Activated B cell treated with CpG ODN at 0.5 μM for 24 hours (primary cell): ENCODE measurements at regions not wholly inside any gene's neighbourhood (a gene's known extent, or its start where the extent isn't known, plus 50 kb on each side); places are given as distances from the start of the nearest gene placed in this dataset.
"Not testable (repeated sequence)": the region's sequence is repeated elsewhere in the genome, so short reads cannot be mapped to it uniquely, and the experiment has no call there.

Source experiments
- ATAC-seq: fragments of 200-7000 bp; cut with Tn5 transposase; one replicate; pipeline ENCODE4 v1.10.0; 2021; ENCODE audit warnings: low read depth, mild to moderate bottlenecking, moderate library complexity
- CTCF ChIA-PET: fragments of 350-600 bp; sonication (Branson Sonifier 250); formaldehyde crosslinking; loops from one replicate; lab custom pipeline; 2021; ENCODE audit warnings: antibody characterized with exemption; lab: Charles Lee
- POLR2A ChIA-PET: fragments of 350-600 bp; sonication (Branson Sonifier 250); formaldehyde crosslinking; loops from one replicate; lab custom pipeline; 2021; ENCODE audit warnings: antibody characterized with exemption; lab: Charles Lee
- DNase-seq: peaks from one replicate; pipeline ENCODE4 v3.0.0; 2022
- H3K27ac Mint-ChIP-seq: one replicate; pipeline ENCODE4 v1.8.0; 2020; ENCODE audit warnings: mixed read lengths
- H3K27me3 Mint-ChIP-seq: one replicate; pipeline ENCODE4 v1.8.0; 2021; ENCODE audit warnings: mixed read lengths
- H3K36me3 Mint-ChIP-seq: one replicate; pipeline ENCODE4 v1.8.0; 2021; ENCODE audit warnings: low read depth, mixed read lengths
- H3K4me1 Mint-ChIP-seq: one replicate; pipeline ENCODE4 v1.8.0; 2021; ENCODE audit warnings: mixed read lengths
- H3K4me3 Mint-ChIP-seq: one replicate; pipeline ENCODE4 v1.8.0; 2020; ENCODE audit warnings: mild to moderate bottlenecking, mixed read lengths
- H3K9me3 Mint-ChIP-seq: one replicate; pipeline ENCODE4 v1.8.0; 2020; ENCODE audit warnings: mixed read lengths
- intact Hi-C: fragments of 100-400 bp; cut with micrococcal nuclease; formaldehyde crosslinking; loops from one replicate; pipeline ENCODE4 v1.15.1; 2024
- TF ChIP-seq, protein P1 (sequence below): fragments of 200-600 bp; IDR thresholded peaks from one replicate; pipeline ENCODE4 v1.8.0; 2022; ENCODE audit warnings: antibody characterized with exemption, mild to moderate bottlenecking

DNA sequence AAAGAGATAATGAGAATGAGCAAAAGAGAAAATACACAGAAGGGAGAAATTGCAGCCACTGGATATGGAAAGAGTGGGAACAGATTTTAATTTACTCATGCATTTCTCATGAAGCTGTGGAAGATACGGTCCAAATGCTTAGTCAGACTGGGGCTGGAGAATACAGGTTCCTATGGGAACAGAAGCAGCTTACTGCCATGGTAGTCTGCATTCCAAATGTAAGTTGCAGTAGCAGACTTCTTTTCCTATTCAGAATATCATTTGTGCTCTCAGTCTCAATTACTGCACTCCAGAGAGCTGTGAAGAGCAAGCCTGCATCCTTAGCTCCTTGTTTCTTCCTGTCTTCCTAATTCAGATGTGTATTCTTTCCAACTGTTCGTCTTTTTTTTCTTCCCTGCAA lies 190.8 kb upstream of the TMEM196 start:
- DNase-seq, result no peak
- ATAC-seq, result no peak
- POLR2A ChIA-PET, result no interaction called here
- H3K27ac Mint-ChIP-seq, result no peak overlapping the region
- no peaks in the 10 kb centered on the region for H3K27me3 Mint-ChIP-seq
- TF ChIP-seq, protein P1, sequence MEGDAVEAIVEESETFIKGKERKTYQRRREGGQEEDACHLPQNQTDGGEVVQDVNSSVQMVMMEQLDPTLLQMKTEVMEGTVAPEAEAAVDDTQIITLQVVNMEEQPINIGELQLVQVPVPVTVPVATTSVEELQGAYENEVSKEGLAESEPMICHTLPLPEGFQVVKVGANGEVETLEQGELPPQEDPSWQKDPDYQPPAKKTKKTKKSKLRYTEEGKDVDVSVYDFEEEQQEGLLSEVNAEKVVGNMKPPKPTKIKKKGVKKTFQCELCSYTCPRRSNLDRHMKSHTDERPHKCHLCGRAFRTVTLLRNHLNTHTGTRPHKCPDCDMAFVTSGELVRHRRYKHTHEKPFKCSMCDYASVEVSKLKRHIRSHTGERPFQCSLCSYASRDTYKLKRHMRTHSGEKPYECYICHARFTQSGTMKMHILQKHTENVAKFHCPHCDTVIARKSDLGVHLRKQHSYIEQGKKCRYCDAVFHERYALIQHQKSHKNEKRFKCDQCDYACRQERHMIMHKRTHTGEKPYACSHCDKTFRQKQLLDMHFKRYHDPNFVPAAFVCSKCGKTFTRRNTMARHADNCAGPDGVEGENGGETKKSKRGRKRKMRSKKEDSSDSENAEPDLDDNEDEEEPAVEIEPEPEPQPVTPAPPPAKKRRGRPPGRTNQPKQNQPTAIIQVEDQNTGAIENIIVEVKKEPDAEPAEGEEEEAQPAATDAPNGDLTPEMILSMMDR, result no peak
- H3K4me3 Mint-ChIP-seq, result no peak overlapping the region
- CTCF ChIA-PET, result interaction anchor here (0.5 kb wide), 1 partner anchor 212 kb away, joined by 3 read pairs; no protein-coding TSS in a partner anchor
- intact Hi-C loops, result no loop called here
- H3K36me3 Mint-ChIP-seq, result no peaks in the 10 kb centered on the region
- no peaks in the 10 kb centered on the region for H3K4me1 Mint-ChIP-seq
- H3K9me3 Mint-ChIP-seq, result no peaks in the 10 kb centered on the region

DNA sequence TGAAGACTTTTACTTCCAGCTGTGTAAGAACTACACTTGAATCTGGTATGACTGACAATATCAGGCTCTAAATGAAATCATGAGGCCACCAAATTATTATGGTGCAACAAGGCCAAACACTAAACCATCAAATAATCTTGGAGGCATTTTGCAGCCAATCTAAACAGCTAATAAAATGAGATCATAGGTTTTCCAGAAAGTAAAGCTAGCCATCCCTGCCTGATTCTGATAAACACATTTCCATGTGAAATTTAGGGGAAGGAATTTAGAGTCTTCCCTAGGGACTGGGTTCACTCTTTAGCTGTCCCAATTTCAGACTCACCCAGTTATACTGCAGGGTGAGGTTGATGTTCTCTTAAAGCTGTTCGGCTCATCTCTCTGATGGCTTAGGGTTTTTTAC lies 190.3 kb upstream of the TMEM196 start:
- Mint-ChIP-seq H3K27ac (no peak overlapping the region), H3K36me3 (no peaks in the 10 kb centered on the region), H3K9me3 (no peaks in the 10 kb centered on the region), H3K4me3 (no peak overlapping the region), H3K27me3 (no peaks in the 10 kb centered on the region), H3K4me1 (no peaks in the 10 kb centered on the region)
- ATAC-seq (no peak), DNase-seq (no peak)
- TF ChIP-seq, protein P1, result no peak
- ChIA-PET CTCF (interaction anchor here (0.5 kb wide), 1 partner anchor 211 kb away, joined by 3 read pairs; no protein-coding TSS in a partner anchor), POLR2A (no interaction called here)
- intact Hi-C loops, result no loop called here

DNA sequence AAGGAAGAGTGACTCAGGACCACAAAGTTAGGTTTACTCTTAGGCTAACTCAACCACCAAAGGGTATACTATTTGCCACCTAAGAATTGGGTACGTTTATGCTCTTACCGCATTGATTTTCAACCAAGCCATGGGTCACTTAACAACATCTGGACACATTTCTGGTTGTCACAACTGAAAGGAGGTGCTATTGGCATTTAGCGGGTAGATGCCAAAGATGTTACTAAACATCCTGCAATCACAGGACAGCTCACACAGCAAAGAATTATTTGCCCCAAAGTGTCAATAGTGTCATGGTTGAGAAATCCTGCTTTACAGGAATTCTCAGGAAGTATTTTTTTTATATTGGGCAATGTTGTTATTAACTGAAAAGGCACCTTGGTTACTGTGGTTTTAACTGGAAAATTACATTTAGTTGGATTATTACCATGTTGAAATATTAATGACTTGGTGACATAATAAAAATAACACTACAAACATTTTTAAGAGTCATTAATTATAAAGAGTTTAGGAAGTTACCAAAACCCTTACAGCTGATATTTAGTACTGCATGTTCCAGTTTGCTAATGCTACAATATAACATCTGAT lies 185.0 kb upstream of the TMEM196 start:
- DNase-seq, result no peak
- H3K27me3 Mint-ChIP-seq, result no peaks in the 10 kb centered on the region
- TF ChIP-seq, protein P1, result no peak
- CTCF ChIA-PET, result no interaction called here
- H3K9me3 Mint-ChIP-seq, result peaks cover 4% of the 10 kb centered on the region
- no peaks in the 10 kb centered on the region for H3K4me1 Mint-ChIP-seq
- ATAC-seq, result no peak
- H3K27ac Mint-ChIP-seq, result no peak overlapping the region
- no peak overlapping the region for H3K4me3 Mint-ChIP-seq
- H3K36me3 Mint-ChIP-seq, result no peaks in the 10 kb centered on the region
- POLR2A ChIA-PET, result no interaction called here
- intact Hi-C loops, result no loop called here

DNA sequence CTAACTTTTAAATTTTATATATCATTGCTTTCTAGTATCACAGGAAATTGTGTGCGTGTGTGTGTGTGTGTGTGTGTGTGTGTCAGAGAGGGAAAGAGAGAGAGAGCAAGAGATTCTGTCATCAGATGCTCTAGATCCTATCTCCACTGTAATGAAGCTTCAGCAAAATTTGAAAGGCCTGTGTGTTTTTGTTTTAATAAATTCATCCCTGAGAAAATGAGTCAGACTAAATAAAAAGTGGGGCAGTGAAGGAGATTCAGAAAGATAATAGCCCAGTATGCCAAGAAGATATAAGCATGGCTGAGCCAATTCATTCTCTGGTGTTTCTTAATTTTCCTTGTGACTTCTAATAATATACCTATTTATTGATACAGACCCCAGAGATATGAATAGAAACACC lies 184.2 kb upstream of the TMEM196 start:
- TF ChIP-seq, protein P1, result no peak
- ChIA-PET CTCF (interaction anchor here (0.7 kb wide), 1 partner anchor 192 kb away, joined by 3 read pairs; no protein-coding TSS in a partner anchor), POLR2A (no interaction called here)
- no peak for DNase-seq
- intact Hi-C loops, result no loop called here
- no peak overlapping the region for H3K27ac Mint-ChIP-seq
- H3K4me1 Mint-ChIP-seq, result no peaks in the 10 kb centered on the region
- peaks cover 4% of the 10 kb centered on the region for H3K9me3 Mint-ChIP-seq
- no peaks in the 10 kb centered on the region for H3K36me3 Mint-ChIP-seq
- no peak overlapping the region for H3K4me3 Mint-ChIP-seq
- no peaks in the 10 kb centered on the region for H3K27me3 Mint-ChIP-seq
- ATAC-seq, result no peak

DNA sequence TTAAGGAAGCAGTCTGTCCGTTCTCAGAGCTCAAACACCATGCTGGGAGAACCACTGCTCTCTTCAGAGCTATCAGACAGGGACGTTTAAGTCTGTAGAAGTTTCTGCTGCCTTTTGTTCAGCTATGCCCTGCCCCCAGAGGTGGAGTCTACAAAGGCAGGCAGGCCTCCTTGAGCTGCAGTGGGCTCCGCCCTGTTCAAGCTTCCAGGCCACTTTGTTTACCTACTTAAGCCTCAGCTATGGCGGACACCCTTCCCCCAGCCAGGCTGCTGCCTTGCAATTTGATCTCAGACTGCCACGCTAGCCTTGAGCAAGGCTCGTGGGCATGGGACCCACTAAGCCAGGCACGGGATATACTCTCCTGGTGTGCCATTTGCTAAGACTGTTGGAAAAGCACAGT lies 180.7 kb upstream of the TMEM196 start:
- H3K4me3 Mint-ChIP-seq, H3K4me1 Mint-ChIP-seq, H3K36me3 Mint-ChIP-seq, CTCF ChIA-PET, H3K27me3 Mint-ChIP-seq, H3K9me3 Mint-ChIP-seq, intact Hi-C loops, ATAC-seq, POLR2A ChIA-PET, DNase-seq, H3K27ac Mint-ChIP-seq: not testable (repeated sequence)

DNA sequence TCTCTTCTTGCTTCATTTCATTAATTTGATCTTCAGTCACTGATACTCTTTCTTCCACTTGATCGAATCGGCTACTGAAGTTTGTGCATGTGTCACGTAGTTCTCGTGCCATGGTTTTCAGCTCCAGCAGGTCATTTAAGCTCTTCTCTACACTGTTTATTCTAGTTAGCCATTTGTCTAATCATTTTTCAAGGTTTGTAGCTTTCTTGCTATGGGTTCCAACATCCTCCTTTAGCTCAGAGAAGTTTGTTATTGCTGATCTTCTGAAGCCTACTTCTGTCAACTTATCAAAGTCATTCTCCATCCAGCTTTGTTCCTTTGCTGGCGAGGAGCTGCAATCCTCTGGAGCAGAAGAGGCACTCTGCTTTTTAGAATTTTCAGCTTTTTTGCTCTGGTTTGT lies 180.0 kb upstream of the TMEM196 start:
- intact Hi-C loops, H3K27me3 Mint-ChIP-seq, CTCF ChIA-PET, H3K4me1 Mint-ChIP-seq, H3K27ac Mint-ChIP-seq, POLR2A ChIA-PET, DNase-seq, H3K36me3 Mint-ChIP-seq, H3K4me3 Mint-ChIP-seq, ATAC-seq: not testable (repeated sequence)
- peaks cover 13% of the 10 kb centered on the region for H3K9me3 Mint-ChIP-seq
